ENCODE measurements at regions not wholly inside any gene's neighbourhood (a gene's known extent, or its start where the extent isn't known, plus 50 kb on each side); places are given as distances from the start of the nearest gene placed in this dataset.

- TF ChIP-seq ZNF623 (tag by site-specific recombination; IDR thresholded peaks at IDR 0.05) (no peak), IKZF3 (tag by site-specific recombination; IDR thresholded peaks at IDR 0.05) (no peak), ZBTB49 (tag by site-specific recombination; IDR thresholded peaks at IDR 0.05; ENCODE audit: low read depth) (no peak), PRDM6 (tag by site-specific recombination; IDR thresholded peaks at IDR 0.05) (no peak), ZFP37 (tag by site-specific recombination; IDR thresholded peaks at IDR 0.05) (no peak), ZBTB8A (tag by site-specific recombination; IDR thresholded peaks at IDR 0.05) (no peak), GFI1B (tag by site-specific recombination; IDR thresholded peaks at IDR 0.05) (no peak), ZNF701 (tag by site-specific recombination; IDR thresholded peaks at IDR 0.05) (no peak), ZNF335 (tag by site-specific recombination; conservative IDR thresholded peaks at IDR 0.05) (no peak), MEIS1 (CRISPR knock-in tag; IDR thresholded peaks at IDR 0.05; ENCODE audit: borderline replicate concordance) (no peak), ZNF645 (tag by site-specific recombination; IDR thresholded peaks at IDR 0.05) (no peak), GLIS1 (tag by site-specific recombination; IDR thresholded peaks at IDR 0.05) (no peak)
- H3K27ac ChIP-seq (ENCODE audit: extremely low read depth, low read depth, low read length), result no peak overlapping the region
- POLR2A ChIA-PET, result no interaction called here
- CTCF ChIA-PET, result no interaction called here
- no peaks in the 10 kb centered on the region for H3K36me3 ChIP-seq (ENCODE audit: control insufficient read depth in 2 of 2, insufficient read depth in 1 of 2, low read length in 2 of 2)
- H3K9me3 ChIP-seq (ENCODE audit: control insufficient read depth, insufficient read depth, low read depth, low read length), result no peaks in the 10 kb centered on the region
- no peak overlapping the region for H3K4me3 ChIP-seq (ENCODE audit: low read depth, low read length)
- H3K4me1 ChIP-seq (ENCODE audit: control insufficient read depth, insufficient read depth, low read length), result no peaks in the 10 kb centered on the region
Observed at GRCh38 chr7:55730197-55730596, 132.4 kb downstream of the SEPTIN14 start.

GRCh38 chr7:55723621-55723941 is 139.0 kb downstream of the SEPTIN14 start:
- ChIA-PET CTCF (interaction anchor here (0.6 to 1.5 kb wide), 2 partner anchors 82 to 162 kb away, joined by 3 read pairs; no protein-coding TSS in a partner anchor), POLR2A (no interaction called here)
- no peaks in the 10 kb centered on the region for H3K36me3 ChIP-seq (ENCODE audit: control insufficient read depth in 2 of 2, insufficient read depth in 1 of 2, low read length in 2 of 2)
- H3K4me1 ChIP-seq (ENCODE audit: control insufficient read depth, insufficient read depth, low read length), result no peaks in the 10 kb centered on the region
- no peak overlapping the region for H3K4me3 ChIP-seq (ENCODE audit: low read depth, low read length)
- H3K9me3 ChIP-seq (ENCODE audit: control insufficient read depth, insufficient read depth, low read depth, low read length), result no peaks in the 10 kb centered on the region
- H3K27ac ChIP-seq (ENCODE audit: extremely low read depth, low read depth, low read length), result no peak overlapping the region
- no peak for TF ChIP-seq PATZ1 (tag by site-specific recombination; IDR thresholded peaks at IDR 0.05)
- TF ChIP-seq YY2 (tag by site-specific recombination; IDR thresholded peaks at IDR 0.05), result no peak
- TF ChIP-seq ZNF843 (tag by site-specific recombination; IDR thresholded peaks at IDR 0.05), result no peak
- TF ChIP-seq TSHZ1 (tag by site-specific recombination; IDR thresholded peaks at IDR 0.05; ENCODE audit: borderline replicate concordance), result no peak
- no peak for TF ChIP-seq ZFP3 (tag by site-specific recombination; IDR thresholded peaks at IDR 0.05; ENCODE audit: low read depth)
- TF ChIP-seq ZBTB10 (tag by site-specific recombination; IDR thresholded peaks at IDR 0.05), result no peak
- TF ChIP-seq ATF2 (tag by site-specific recombination; IDR thresholded peaks at IDR 0.05; ENCODE audit: low read depth), result no peak
- no peak for TF ChIP-seq ZNF114 (tag by site-specific recombination; IDR thresholded peaks at IDR 0.05)
- no peak for TF ChIP-seq ZBTB17 (tag by site-specific recombination; IDR thresholded peaks at IDR 0.05)
